GM19372 (cell line): ENCODE measurements at regions not wholly inside any gene's neighbourhood (a gene's known extent, or its start where the extent isn't known, plus 50 kb on each side); places are given as distances from the start of the nearest gene placed in this dataset.

Source experiments
- ATAC-seq: cut with Tn5 transposase; IDR thresholded peaks from one replicate; pipeline ENCODE4 v1.9.1; 2021; ENCODE audit warnings: mild to moderate bottlenecking, low read depth, moderate library complexity; ENCODE audit not compliant: unreplicated experiment

DNA sequence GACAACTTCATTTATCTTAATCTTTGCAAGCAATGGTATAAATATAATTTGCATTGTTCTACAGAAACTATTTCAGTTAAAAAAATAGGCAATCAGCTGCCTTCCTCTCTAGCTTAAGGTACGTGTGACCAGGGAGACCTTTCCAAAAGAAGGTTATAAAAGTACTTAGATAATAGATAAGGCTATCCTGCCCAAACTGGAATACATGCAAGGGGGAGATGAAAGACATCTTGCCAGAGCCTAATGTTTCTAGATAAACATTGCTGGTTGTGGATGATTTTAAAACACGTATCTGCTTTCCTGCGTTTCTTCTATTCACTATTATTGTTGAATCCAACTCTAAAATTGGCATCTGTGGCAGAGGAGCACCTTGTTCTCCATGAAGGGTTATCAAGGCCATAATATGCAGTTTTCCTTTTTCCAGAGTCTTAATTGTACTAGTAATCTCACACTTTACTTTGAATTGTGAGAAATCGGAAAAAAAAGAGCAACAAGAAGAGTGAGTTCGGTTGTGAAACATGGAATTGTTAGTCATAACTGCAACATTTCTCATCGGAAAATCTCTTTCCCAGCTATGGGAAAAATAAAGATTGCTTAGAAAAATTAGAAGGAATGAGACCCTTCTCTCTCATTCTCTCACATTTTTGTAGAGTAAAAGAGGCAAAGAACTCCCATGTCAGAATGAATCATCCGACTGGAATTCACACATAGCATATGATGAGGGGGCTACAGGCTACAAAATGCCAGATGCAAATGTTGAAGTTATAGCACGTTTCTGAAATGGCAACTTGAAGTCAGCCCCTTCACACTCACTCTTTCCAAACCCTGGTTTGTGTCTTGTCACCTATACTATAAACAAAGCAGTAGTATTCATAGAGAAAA lies 936.1 kb upstream of the NR2F2 start:
- ATAC-seq, result no peak

DNA sequence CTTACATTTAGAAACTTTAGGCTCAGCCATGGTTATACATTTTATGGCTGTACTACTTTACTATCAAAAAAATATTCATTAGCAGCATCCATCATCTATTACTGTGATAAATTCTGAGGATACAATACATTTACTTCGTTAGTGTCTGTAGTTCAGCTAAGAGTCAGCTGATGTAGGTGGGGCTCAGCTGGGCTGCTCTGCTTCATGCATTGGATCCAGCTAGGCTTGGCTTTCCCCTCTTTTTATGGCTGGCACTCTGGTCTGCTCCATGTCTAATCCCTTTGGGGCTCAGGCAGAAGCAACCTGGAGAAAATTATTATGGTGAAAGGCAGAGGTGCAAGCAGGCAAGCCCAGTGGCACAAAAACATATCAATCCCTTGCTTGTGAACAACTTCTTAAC lies 930.1 kb upstream of the NR2F2 start:
- no peak for ATAC-seq

DNA sequence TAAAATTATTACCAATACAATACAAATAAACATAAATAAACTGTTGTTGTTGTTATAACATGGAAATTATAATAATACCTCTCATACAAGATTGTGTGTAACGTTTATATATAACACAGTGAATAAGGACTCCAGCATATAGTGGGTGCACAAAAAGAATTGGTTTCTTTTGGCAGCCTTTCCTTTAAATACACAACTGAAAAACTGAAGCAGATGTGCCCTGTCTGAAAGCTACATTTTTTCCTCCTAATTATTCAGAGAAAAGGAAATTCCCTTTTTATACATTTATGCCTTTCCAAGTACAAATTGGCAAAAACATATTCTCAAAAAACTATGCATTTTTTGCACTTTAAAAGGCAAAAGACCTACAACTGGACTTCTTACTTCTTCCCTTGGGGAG lies 928.9 kb upstream of the NR2F2 start:
- no peak for ATAC-seq

DNA sequence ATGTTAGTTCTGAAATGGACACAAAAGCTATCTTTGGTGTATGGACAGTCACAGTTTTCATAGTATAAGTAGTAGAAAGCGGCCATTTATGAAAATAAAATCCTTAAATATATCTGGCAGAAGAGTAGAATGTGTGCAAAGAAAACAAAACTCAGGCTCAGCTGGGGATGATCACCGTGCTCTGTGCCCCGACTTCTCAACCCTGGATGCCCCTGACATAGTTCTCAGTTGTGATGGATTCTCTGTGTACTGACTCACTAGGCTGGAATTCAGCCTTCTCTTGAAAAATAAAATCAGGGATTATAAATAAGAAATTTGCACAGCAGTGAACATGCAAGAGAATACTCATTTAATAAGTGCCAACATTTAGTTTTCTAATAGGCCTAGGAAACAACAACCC lies 925.1 kb upstream of the NR2F2 start:
- ATAC-seq, result no peak

DNA sequence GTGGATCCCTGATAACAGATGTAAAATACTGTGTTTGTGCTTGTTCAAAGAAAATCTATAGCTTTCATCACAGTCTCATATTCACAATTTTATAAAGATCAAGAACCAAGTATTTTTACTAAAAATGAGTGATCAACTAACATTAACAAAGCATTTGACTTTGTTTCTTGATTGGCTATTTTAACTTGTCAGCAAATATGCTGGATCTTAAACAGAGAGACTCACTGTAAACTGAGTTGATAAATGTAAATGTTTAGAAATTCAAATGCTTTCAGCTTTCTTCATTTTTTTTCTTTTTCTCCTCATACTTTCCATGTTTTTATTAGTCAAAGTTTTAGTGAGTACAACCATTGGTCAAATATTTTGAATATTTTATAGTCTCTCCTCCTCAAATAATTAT lies 923.0 kb upstream of the NR2F2 start:
- ATAC-seq, result no peak

DNA sequence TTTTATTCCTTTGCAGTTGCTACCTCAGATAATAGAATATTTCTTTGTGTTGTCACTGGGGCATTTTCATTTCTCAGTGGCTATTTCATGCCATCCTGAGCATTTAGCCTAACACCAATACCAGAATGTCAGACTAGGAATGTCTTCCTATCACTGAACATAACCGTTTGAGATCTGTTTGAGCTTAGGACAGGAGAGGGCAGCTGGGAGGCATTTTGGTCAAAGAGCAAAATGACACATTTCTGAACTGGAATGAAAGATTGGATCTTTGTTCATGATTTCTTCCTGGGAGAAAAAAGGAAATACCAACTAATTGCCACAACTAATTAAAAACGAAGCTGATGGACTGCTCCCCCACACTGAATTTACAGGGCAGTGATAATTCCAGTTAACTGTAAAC lies 921.3 kb upstream of the NR2F2 start:
- no peak for ATAC-seq

DNA sequence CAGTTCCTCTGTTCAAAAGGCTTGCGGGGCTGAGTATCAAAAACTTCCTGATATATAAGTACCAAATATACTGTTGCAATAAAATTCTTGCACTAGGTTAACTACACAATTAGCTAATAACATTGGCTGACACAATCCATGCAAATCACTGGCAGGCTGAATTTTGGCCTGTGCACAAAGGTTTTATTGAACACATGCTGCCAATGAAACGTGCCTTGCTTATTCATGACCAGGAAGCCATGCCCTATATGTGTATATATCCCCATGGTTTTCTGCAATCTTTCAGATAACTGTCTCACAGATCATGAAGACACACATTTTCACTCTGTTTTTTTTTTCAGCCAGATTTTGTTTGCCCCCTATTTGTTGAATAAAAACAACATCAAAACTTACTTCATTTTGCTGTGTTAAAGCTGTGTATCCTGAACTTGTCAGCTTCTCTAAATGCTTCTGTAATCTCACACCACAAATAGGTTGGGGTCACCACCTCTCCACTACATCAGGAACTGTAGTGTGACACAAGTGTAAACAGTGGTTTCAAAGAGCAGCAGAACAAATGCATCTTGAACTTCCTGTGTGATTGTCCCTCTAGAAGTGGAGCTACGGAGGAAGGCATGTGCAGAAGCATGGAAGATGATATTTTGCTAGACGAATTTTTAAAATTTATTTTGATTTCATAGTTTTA lies 920.7 kb upstream of the NR2F2 start:
- ATAC-seq, result no peak

DNA sequence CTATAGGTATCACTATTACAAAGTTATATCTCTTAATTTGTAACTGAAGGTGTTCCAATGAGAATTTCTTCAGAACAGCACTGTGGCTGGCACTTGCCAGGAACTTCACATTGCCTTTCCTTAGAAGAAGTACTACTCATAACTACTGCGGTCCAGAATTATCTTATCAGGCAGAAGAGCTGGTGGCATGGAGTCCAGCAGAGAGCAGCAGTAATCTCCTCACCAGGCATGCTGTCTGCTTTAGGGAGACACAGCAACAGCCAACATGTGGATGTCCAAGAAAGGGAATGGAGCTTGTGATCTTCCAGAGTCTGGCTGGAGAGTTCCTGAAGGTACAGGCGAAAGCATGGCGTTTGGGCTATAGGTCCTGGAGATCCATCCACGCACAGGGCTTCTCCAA lies 919.7 kb upstream of the NR2F2 start:
- ATAC-seq, result no peak

DNA sequence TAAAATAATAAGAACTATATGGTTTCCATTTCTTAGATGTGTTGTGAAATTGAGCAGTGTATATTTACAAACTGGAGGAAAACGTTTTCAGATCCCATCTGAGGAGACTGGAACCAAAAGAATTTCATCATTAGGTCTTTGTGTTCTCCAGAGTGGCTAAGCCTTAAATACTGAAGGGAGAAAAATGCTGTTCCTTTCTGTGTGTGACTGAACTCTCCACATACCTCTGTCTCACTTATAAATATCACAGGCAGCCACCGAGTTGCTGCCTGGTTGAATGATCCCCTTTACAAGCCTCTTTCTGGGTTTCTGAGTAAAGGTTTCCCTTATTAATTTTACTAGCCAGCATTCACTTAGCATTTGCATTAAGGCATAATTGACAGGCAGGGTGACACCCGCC lies 913.9 kb upstream of the NR2F2 start:
- no peak for ATAC-seq

DNA sequence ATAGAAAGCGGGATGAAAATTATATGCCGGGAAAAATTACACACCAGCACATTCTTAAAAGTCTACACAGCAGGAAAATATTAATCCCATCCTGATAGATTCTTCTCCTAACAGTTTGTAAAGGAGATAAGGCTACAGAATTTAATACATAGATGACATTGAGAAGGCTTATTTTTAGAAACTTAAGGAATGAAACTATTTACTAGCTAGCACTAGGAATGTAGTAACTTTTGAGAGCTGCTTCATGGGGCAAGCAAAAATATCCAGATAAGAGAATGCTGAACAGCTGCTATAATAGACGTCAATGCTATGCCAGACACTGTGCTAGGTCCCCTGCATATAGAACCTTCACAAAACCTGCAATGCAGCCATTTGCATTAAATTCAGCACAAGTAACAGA lies 912.7 kb upstream of the NR2F2 start:
- ATAC-seq, result no peak

DNA sequence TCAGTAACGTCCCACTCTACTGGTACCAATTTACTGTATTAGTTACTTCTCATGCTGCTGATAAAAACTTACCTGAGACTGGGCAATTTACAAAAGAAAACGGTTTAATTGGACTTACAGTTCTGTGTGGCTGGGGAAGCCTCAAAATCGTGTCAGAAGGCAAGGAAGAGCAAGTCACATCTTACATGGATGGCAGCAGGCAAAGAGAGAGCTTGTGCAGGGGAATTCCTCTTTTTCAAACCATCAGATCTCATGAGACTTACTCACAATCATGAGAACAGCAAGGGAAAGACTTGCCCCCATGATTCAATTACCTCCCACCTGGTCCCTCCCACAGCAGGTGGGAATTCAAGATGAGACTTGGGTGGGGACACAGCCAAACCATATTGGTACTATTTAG lies 908.2 kb upstream of the NR2F2 start:
- ATAC-seq, result no peak

DNA sequence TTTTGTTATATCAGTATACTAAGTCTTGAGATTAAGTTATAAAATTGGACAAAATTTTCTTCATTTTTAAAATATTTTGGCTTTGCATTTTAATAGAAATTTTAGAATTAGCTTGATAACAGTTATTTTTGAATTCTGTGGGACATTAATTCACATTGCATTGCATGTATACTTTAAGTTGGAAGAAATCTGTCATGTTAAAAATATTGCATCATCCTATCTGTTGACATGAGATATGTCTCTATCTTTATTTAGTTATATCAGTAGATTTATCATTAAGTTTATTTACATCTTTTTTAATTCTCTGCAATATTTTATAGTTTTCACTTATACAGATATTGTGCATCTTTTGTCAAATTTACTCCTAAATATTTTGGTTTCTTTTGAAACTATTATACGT lies 904.6 kb upstream of the NR2F2 start:
- ATAC-seq, result no peak

DNA sequence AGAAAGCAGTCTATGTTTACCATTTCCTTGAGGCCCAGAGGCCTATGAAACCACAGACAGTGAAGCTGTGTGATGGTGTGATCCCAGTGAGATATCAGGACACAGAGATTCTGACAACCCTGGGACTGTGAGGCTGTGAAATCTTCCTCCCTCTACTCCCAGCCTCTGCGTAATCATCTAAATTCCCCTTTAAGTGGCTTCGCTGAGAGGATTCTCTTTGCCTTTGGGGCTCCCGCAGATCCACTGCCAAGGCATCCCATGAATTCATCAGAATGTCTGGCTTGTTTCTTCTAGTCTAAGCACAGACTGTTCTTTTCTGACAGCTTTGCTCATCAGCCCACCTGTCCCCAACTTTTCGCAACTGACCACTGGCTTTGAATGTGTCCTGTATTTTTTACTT lies 901.2 kb upstream of the NR2F2 start:
- ATAC-seq, result no peak

DNA sequence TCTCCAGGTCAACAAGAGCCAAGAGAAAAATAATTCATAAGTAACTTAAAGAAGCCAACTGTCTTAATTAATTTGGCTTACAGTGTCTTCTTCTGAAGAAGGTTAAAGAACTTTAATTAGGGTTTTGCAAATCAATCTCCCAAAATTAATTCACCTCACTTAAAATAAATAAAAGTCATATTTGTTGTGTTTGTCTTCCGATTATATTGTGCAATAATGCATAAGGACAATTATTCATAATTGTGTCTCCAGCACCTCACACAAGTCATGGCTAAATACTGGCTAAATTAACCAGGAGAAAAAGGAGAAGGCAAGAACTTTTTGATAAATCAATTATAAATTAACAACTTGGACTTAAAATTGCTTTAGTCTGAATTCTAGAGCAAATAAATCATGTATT lies 899.0 kb upstream of the NR2F2 start:
- no peak for ATAC-seq

DNA sequence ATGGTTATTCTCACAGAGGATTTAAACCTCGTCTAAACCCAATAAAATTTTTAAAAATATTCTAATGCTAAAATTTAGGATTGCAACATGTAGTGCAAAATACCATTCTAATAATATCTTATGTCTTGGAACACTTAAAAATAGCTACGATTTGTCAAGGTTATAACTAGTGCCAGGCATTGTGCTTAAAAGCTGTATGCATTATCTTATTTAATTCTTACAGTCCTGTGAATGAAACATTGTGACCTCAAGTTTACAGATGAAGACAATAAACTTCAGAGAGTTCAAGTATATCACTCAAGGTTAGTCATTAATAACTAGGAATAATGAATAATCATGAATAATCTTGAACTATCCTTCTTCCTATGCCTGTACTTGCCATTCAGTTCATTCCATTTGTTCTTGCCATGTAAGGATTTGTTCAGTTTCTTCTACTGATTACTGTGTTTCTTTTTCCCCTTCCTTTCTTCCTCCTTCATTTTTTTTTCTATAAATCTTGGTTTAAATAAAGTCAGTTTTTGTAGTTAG lies 897.6 kb upstream of the NR2F2 start:
- ATAC-seq, result no peak

DNA sequence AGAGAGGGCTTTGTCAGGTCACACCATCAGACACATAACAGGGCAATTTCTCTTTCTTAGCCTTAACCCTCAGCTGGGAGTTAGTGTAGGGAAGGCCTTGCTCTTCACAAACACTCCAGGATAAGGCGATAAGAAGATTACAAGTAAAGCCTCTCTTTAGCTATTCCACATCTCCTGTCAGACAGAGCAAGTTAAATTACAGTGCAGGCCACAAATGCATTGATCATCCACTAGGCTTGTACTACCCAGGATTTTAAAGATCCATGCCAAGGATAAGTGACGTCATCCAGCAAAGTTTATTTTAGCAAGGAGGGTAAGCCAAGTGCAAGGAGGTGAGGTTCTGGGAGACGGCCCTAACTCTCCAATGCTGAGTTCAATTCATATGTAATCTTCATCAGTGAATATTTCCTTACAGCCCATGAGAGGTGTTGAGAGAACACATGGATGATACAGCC lies 890.6 kb upstream of the NR2F2 start:
- no peak for ATAC-seq

DNA sequence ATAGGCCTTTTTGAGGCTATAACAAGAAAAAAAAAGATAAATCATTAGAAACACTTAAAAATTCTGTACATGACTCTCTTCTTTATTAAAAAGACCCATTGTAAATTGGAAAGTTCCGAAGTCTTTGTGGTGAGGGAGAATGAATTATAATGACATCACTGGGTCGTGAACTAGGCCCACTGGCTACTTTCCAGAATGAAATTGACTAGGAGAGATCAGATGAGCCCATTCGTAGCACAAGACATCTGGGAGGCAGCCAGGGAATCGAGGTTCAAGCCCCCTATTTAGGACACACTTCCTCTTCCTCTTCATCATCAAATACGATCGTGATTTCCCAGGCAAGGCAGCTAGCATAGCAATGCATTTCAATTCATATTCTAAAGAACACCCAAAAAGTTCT lies 889.8 kb upstream of the NR2F2 start:
- ATAC-seq, result no peak

DNA sequence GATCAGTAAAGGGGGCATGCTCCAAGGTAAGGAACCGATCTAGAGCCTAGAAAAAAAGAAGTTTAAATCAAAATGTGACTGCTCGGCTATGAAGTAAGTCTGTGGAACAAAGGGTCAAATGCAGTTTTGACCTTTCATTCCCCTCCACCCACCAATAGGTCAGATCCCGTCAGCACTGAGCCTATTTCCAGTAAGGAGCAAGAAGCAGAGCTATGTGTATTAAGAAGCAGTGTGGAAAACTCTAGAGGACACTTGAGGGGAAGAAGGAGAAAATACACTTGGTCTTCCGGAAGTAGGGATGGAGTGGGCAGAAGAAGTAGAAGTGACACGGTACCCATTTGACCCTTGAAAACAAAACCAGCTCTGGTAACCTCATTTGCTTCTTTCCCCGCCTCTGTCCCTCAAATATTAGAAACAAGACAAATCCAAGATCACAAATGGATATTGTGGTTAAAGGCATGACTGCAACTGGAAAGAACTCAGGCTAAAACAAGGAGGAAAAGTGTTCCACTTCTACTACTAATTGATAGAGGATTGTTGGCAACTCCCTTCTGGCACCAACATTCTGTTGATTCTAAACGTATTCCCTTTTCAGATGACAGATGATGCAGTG lies 888.3 kb upstream of the NR2F2 start:
- no peak for ATAC-seq

DNA sequence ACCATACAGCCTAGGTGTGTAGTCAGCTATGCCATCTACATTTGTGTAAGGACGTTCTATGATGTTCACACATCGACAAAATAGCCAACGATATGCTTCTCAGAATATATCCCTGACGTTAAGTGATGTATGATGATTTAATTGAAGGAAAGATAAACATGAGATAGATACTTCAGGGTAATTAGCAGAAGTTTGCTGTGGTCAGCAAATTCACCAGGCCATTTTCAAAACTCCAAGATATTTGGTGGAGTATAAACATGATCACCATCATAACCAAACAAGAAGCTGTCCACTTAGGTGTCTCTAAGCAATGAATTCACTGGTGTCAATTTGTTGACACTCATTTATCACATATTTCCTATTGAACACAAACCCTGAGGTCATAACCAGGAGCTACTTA lies 885.6 kb upstream of the NR2F2 start:
- no peak for ATAC-seq

DNA sequence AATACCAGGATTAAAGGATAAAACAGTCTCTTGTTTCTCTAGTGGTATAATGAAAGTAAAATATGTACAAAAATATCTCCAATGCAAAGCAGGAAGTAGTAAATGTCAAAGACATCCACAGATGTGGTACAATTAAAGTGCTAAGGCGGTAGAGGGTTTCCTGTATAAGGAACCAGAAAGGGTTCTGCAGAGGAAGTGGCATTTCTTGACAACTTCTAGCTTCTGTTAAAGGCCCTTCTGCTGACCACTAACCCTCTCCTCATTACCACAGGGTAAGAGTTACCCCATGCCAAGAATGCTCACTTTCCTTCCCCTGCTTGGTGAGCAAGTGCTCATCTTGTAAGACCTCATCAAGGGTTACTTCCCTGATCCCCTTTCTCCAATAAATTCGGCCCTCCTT lies 883.6 kb upstream of the NR2F2 start:
- ATAC-seq, result peak; percentile 80

DNA sequence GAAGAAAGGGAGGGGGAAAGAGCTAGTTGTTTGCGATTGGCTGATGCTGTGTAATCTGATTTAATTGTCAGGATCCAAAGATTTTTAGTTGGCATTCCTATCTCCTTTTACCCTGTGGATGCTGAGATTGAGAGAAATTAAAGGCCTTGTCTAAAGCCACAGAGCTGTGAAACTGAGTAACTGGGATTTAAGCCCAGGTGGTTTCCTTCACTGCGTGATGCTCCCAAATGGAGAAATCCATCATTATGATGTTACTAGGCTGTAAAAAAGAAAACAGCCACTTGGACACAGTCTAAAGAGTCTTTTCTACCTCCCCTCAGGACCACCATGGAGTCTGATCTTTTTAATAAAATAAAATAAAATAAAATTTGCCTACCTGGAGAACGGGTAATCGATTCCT lies 883.0 kb upstream of the NR2F2 start:
- no peak for ATAC-seq
